AG20443 (cell line): ENCODE measurements at regions not wholly inside any gene's neighbourhood (a gene's known extent, or its start where the extent isn't known, plus 50 kb on each side); places are given as distances from the start of the nearest gene placed in this dataset.

ENCODE experiments used
- DNase-seq: peaks from one replicate; pipeline ENCODE4 v3.0.0; 2012; ENCODE audit warnings: low spot score, mixed read lengths

DNA sequence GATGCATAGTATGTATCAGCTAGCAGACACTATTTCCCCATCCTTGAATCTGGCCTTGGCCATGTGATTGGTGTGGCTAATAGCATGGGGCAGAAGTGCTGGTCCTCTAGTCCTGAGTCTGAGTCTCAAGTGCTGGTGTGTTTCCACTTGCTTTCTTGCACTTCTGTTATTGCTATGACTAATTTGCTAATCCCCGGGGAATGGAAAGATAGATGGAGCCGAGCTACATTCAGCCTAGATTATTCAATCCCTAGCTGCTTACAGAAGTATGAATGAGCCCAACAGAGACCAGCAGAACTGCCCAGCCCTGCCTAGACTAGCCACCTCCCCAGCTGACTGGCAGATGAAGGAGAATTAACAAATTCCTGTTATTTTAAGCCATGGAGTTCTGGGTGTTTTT, 53.2 kb upstream of the SYPL1 start:
- peak; percentile 53 for DNase-seq

DNA sequence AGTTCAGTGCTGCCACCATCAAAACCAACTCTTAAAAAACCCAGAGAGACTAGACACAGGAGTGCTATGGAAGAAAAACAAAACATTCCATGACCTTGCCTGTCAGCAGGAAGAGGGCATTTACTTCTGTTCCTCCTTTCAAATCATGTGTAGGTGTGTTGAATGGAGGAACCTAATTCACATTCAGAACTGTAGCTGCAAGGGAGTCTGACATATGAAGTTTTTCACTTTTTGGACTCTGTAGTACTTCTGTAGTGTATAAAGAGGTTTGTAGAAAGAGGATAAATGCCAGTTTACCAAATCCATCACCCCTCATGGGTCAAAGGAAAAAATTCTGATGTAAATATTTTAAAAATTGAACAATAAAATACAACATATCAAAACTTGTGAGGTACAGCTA, 51.1 kb upstream of the SYPL1 start:
- no peak for DNase-seq
